Astrocyte (in vitro differentiated cells and primary cell): ENCODE measurements at regions not wholly inside any gene's neighbourhood (a gene's known extent, or its start where the extent isn't known, plus 50 kb on each side); places are given as distances from the start of the nearest gene placed in this dataset.
"Not testable (repeated sequence)": the region's sequence is repeated elsewhere in the genome, so short reads cannot be mapped to it uniquely, and the experiment has no call there.

Source experiments
- DNase-seq: peaks from one replicate; pipeline ENCODE4 v3.0.0-alpha.2; 2010; ENCODE audit warnings: low read depth
- FAIRE-seq: peaks from 2 replicates; lab custom pipeline; 2011; peaks lifted over from hg19 to GRCh38; lab: Jason Lieb, UNC
- H2AFZ ChIP-seq: 2 replicates; pipeline ENCODE4 v1.6.0; 2012; ENCODE audit warnings: low read depth, low read length, inconsistent platforms
- H3K27ac ChIP-seq: 2 replicates; pipeline ENCODE4 v1.5.1; 2011; ENCODE audit warnings: low read depth, low read length, inconsistent platforms
- H3K27me3 ChIP-seq: 2 replicates; pipeline ENCODE4 v1.6.0; 2011; ENCODE audit warnings: low read length, inconsistent platforms; ENCODE audit not compliant: insufficient read depth
- H3K36me3 ChIP-seq: 2 replicates; pipeline ENCODE4 v1.5.1; 2011; ENCODE audit warnings: low read length, inconsistent platforms; ENCODE audit not compliant: insufficient read depth
- H3K4me1 ChIP-seq: 2 replicates; pipeline ENCODE4 v1.5.1; 2011; ENCODE audit warnings: low read length, inconsistent platforms; ENCODE audit not compliant: insufficient read depth
- H3K4me2 ChIP-seq: 2 replicates; pipeline ENCODE4 v1.6.0; 2012; ENCODE audit warnings: low read length, inconsistent platforms
- H3K4me3 ChIP-seq: 2 replicates; pipeline ENCODE4 v1.5.1; 2011; ENCODE audit warnings: low read depth, mild to moderate bottlenecking, low read length, inconsistent platforms; ENCODE audit not compliant: insufficient read depth
- H3K79me2 ChIP-seq: 2 replicates; pipeline ENCODE4 v1.6.0; 2012; ENCODE audit warnings: mild to moderate bottlenecking, low read length, inconsistent platforms; ENCODE audit not compliant: insufficient read depth
- H3K9ac ChIP-seq: 2 replicates; pipeline ENCODE4 v1.6.0; 2012; ENCODE audit warnings: mild to moderate bottlenecking, low read length, inconsistent platforms
- H3K9me3 ChIP-seq: 2 replicates; pipeline ENCODE4 v1.5.1; 2012; ENCODE audit warnings: low read depth, mild to moderate bottlenecking, low read length, inconsistent platforms; ENCODE audit not compliant: insufficient read depth
- H4K20me1 ChIP-seq: 2 replicates; pipeline ENCODE4 v1.6.0; 2012; ENCODE audit warnings: low read length, inconsistent platforms; ENCODE audit not compliant: insufficient read depth
- H3K27ac Mint-ChIP-seq: one replicate; pipeline ENCODE4 v1.8.0; 2021; ENCODE audit warnings: mild to moderate bottlenecking, mixed read lengths; ENCODE audit not compliant: unreplicated experiment
- H3K27me3 Mint-ChIP-seq: one replicate; pipeline ENCODE4 v1.8.0; 2021; ENCODE audit warnings: low read depth, mixed read lengths; ENCODE audit not compliant: unreplicated experiment
- H3K36me3 Mint-ChIP-seq: one replicate; pipeline ENCODE4 v1.8.0; 2021; ENCODE audit warnings: low read depth, mixed read lengths; ENCODE audit not compliant: unreplicated experiment
- H3K4me1 Mint-ChIP-seq: one replicate; pipeline ENCODE4 v1.8.0; 2021; ENCODE audit warnings: low read depth, mixed read lengths; ENCODE audit not compliant: unreplicated experiment
- H3K4me3 Mint-ChIP-seq: one replicate; pipeline ENCODE4 v1.8.0; 2021; ENCODE audit warnings: mild to moderate bottlenecking, moderate library complexity, mixed read lengths; ENCODE audit not compliant: unreplicated experiment
- H3K9me3 Mint-ChIP-seq: one replicate; pipeline ENCODE4 v1.8.0; 2021; ENCODE audit warnings: mild to moderate bottlenecking, mixed read lengths; ENCODE audit not compliant: unreplicated experiment
- CTCF ChIP-seq: IDR thresholded peaks from 2 replicates; pipeline ENCODE4 v1.5.1; 2011; ENCODE audit warnings: low read depth, mild to moderate bottlenecking, inconsistent platforms, low read length, moderate library complexity; ENCODE audit not compliant: insufficient read depth
- EZH2 ChIP-seq: IDR thresholded peaks from 2 replicates; pipeline ENCODE4 v1.6.1; 2012; ENCODE audit warnings: mild to moderate bottlenecking, low read length, inconsistent platforms; ENCODE audit not compliant: insufficient read depth

DNA sequence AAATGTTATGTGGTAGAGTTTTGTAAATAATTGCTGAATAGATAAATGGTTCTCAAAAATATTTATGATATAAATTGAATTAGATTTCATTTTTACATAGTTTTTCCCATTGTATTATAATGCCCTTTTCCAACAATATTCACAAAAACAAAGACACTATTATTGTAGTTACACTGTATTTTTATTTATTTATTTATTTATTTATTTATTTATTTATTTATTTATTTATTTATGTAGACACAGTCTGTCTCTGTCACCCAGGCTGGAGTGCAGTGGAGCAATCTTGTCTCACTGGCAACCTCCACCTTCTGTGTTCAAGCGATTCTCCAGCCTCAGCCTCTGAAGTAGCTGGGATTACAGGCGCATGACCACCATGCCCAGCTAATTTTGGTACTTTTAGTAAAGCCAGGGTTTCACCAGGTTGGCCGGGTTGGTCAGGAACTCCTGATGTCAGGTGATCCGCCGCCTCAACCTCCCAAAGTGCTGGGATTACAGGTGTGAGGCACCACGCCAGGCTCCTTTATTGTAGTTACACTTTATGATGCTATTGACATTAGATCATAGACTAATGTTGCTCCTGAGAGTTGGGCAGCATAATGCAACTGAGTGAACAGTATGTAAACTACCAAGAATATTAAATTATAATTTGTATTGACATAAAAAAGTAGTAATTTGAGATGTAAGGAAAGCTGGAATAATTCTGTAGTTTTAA lies 1430.0 kb upstream of the PRMT6 start:
- Histone ChIP-seq H3K79me2 (no peaks in the 10 kb centered on the region), H2AFZ (no peak overlapping the region), H3K27ac (no peak overlapping the region), H3K4me3 (no peak overlapping the region), H3K4me2 (no peak overlapping the region), H3K9ac (no peak overlapping the region), H3K9me3 (peaks cover 7% of the 10 kb centered on the region), H3K27me3 (no peaks in the 10 kb centered on the region), H3K4me1 (no peaks in the 10 kb centered on the region), H4K20me1 (no peaks in the 10 kb centered on the region), H3K36me3 (no peaks in the 10 kb centered on the region)
- Mint-ChIP-seq H3K4me3 (no peak overlapping the region), H3K27me3 (no peaks in the 10 kb centered on the region), H3K4me1 (no peaks in the 10 kb centered on the region), H3K9me3 (peaks cover 5% of the 10 kb centered on the region), H3K27ac (no peak overlapping the region), H3K36me3 (no peaks in the 10 kb centered on the region)
- DNase-seq (no peak), FAIRE-seq (no peak)
- no peak for TF ChIP-seq EZH2
- TF ChIP-seq CTCF, result no peak

DNA sequence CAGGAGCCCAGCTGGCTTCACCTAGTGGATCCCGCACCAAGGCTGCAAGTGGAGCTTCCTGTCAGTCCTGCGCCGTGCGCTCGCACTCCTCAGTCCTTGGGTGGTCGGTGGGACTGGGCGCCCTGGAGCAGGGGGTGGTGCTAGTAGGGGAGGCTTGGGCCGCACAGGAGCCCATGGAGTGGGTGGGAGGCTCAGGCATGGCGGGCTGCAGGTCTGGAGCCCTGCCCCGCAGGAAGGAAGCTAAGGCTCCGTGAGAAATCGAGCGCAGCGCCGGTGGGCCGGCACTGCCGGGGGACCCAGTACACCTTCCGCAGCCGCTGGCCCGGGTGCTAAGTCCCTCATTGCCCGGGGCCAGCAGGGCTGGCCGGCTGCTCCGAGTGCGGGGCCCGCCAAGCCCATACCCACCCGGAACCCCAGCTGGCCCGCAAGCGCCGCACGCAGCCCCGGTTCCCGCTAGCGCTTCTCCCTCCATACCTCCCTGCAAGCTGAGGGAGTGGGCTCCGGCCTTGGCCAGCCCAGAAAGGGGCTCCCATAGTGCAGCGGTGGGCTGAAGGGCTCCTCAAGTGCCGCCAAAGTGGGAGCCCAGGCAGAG lies 1425.2 kb upstream of the PRMT6 start:
- not testable (repeated sequence) for H3K4me2 ChIP-seq, H3K9me3 Mint-ChIP-seq, H3K9me3 ChIP-seq, H2AFZ ChIP-seq, H3K4me3 ChIP-seq, H3K27me3 ChIP-seq, H3K36me3 Mint-ChIP-seq, FAIRE-seq, H3K4me1 ChIP-seq, H3K79me2 ChIP-seq, H3K36me3 ChIP-seq, H3K27me3 Mint-ChIP-seq, H3K4me1 Mint-ChIP-seq, H3K9ac ChIP-seq, H3K27ac ChIP-seq, H3K4me3 Mint-ChIP-seq, H3K27ac Mint-ChIP-seq, DNase-seq, H4K20me1 ChIP-seq

DNA sequence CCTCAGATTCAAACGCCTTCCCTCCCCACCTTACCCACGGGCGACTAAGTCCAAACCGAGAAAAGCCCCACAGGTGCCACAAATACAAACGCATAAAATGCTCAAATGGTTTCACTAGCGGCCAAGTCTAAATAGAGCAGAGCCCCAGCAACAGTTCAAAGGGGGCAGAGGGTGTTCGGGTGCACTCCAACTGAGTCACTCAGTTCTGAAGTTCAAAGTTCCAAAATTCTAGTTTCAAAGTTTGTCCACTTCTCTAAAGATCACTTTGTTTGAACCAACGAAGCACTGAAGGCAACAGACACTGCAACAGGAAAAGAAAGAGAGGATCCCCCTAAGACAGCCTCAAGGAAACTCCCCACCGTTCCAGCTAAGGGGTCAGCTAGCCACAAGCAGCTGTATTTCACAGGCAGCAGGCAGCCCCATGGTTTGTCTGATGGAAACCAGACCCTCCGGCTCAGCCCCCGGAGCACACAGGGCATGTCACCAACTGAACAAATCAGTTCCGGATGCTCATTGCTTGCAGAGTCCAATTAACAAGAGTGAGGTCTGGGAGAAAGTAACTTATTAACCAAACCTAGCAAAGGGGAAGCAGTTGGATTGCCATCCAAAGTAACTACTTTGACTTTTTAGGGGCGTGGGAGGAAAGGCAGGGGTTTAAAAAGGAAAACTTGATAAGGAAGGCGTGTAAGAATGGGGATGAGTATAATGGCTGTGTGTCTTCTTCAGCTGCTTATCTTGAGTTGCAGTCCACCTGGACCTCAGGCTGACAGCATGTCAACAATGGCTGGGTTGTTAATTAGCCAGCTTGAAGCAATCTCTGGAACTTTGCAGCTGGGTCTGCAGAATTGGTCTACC lies 1423.9 kb upstream of the PRMT6 start:
- no peak for FAIRE-seq
- no peak overlapping the region for H3K4me3 Mint-ChIP-seq
- TF ChIP-seq CTCF (no peak), EZH2 (no peak)

More for the DNA sequence above, 1423.9 kb upstream of the PRMT6 start:
- no peak for DNase-seq
- Mint-ChIP-seq H3K36me3 (no peaks in the 10 kb centered on the region), H3K27ac (no peak overlapping the region), H3K4me1 (no peaks in the 10 kb centered on the region), H3K9me3 (peaks cover 5% of the 10 kb centered on the region), H3K27me3 (no peaks in the 10 kb centered on the region)
- no peaks in the 10 kb centered on the region for H3K27me3 ChIP-seq
- no peaks in the 10 kb centered on the region for H3K4me1 ChIP-seq
- H3K27ac ChIP-seq, result no peak overlapping the region
- H3K4me3 ChIP-seq, result no peak overlapping the region
- H3K9me3 ChIP-seq, result no peaks in the 10 kb centered on the region
- H3K9ac ChIP-seq, result no peak overlapping the region
- H3K79me2 ChIP-seq, result no peaks in the 10 kb centered on the region
- no peak overlapping the region for H2AFZ ChIP-seq
- H3K36me3 ChIP-seq, result no peaks in the 10 kb centered on the region
- H4K20me1 ChIP-seq, result no peaks in the 10 kb centered on the region
- H3K4me2 ChIP-seq, result no peak overlapping the region
